Vagina (tissue), 2 donors: ENCODE measurements at regions not wholly inside any gene's neighbourhood (a gene's known extent, or its start where the extent isn't known, plus 50 kb on each side); places are given as distances from the start of the nearest gene placed in this dataset.

Experiments
- CTCF ChIP-seq, 3 experiments: fragments of 450-650 bp in 2 of 3; fragments of 200-600 bp in 1 of 3; sonication (generic) in 1 of 3; IDR thresholded peaks; one replicate each; pipeline ENCODE4 v1.5.1; 2017 to 2019; ENCODE audit warnings: antibody characterized with exemption in 3 of 3, mild to moderate bottlenecking in 2 of 3, moderate library complexity in 2 of 3
- POLR2A ChIP-seq, 2 donors: fragments of 450-650 bp; IDR thresholded peaks; one replicate each; pipeline ENCODE4 v1.6.1; 2017; ENCODE audit warnings: antibody characterized with exemption in 2 of 2, mild to moderate bottlenecking in 2 of 2, moderate library complexity in 2 of 2

DNA sequence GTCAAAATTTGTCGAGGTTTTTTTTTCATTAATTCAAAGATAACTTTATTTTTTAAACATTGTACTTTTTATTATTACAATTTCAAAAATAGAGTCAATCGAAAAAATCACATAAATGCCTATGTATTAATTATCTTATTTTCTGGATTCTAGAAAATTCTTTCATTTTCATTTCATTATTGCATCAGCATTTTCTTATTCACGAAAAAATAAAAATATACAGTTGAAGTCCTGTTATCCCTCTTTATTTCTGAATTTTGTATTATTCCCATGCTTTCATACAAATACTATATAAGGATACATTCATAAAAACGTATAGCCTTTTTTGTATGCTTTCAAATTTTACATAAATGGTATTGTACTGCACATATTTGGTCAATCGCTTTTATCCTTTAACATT is 681.0 kb upstream of the USP24 start:
- TF ChIP-seq CTCF (IDR thresholded peaks at IDR 0.05): no peak
- no peak for TF ChIP-seq POLR2A (IDR thresholded peaks at IDR 0.05)
